ENCODE measurements at regions not wholly inside any gene's neighbourhood (a gene's known extent, or its start where the extent isn't known, plus 50 kb on each side); places are given as distances from the start of the nearest gene placed in this dataset.

GRCh38 chr9:81370096-81370495 lies 319.3 kb downstream of the TLE1 start:
- TF ChIP-seq POLR2AphosphoS5 (IDR thresholded peaks at IDR 0.05) = no peak
- no peak for TF ChIP-seq CTCF (IDR thresholded peaks at IDR 0.05)
